ENCODE measurements at regions not wholly inside any gene's neighbourhood (a gene's known extent, or its start where the extent isn't known, plus 50 kb on each side); places are given as distances from the start of the nearest gene placed in this dataset.

GRCh38 chr11:42271306-42271705 lies 811.9 kb upstream of the LRRC4C start:
- no peak for TF ChIP-seq POLR2AphosphoS5 (IDR thresholded peaks at IDR 0.05; ENCODE audit: low read depth, low read length)
- no peak for TF ChIP-seq CTCF (IDR thresholded peaks at IDR 0.05)
- no peak for TF ChIP-seq TCF7L2 (IDR thresholded peaks at IDR 0.05; ENCODE audit: low read depth, low read length)
- TF ChIP-seq SIN3A (IDR thresholded peaks at IDR 0.05; ENCODE audit: borderline replicate concordance, insufficient read depth, low read depth, low read length) = no peak
- TF ChIP-seq REST (IDR thresholded peaks at IDR 0.05; ENCODE audit: insufficient read depth in 1 of 2, low read depth in 2 of 2, low read length in 1 of 2) = no peak
- no peak overlapping the region for H3K4me3 ChIP-seq (ENCODE audit: low read depth in 2 of 2, low read length in 2 of 2)
- ATAC-seq (no peak), DNase-seq (ENCODE audit: low read depth, low spot score) (no peak)
- intact Hi-C loops (cut with micrococcal nuclease; ENCODE audit: unreplicated experiment) (no loop called here), in situ Hi-C loops (cut with HindIII; ENCODE audit: low pct_unique_long_range_greater_than_20kb, low sequenced_read_pairs) (no loop called here)
- CTCF ChIA-PET = no interaction called here
- no peak overlapping the region for H3K27ac ChIP-seq (ENCODE audit: low read length)
- no TSS peak for BruUV-seq (replicated peaks)
- H3K27me3 ChIP-seq (ENCODE audit: control insufficient read depth, insufficient read depth, low read length) = no peaks in the 10 kb centered on the region
- peaks cover 6% of the 10 kb centered on the region; the same call in 1 of the 2 replicates for H3K9me3 ChIP-seq (ENCODE audit: control insufficient read depth, insufficient read depth, low read depth, low read length)
- H3K4me1 ChIP-seq (ENCODE audit: control insufficient read depth, insufficient read depth, low read length) = no peaks in the 10 kb centered on the region
- POLR2A ChIA-PET = no interaction called here
- no peaks in the 10 kb centered on the region for H3K36me3 ChIP-seq (ENCODE audit: control insufficient read depth, insufficient read depth, low read length)

GRCh38 chr11:42273977-42274376 lies 814.5 kb upstream of the LRRC4C start:
- intact Hi-C loops (cut with micrococcal nuclease; ENCODE audit: unreplicated experiment) = no loop called here
- no peak for TF ChIP-seq SIN3A (IDR thresholded peaks at IDR 0.05; ENCODE audit: borderline replicate concordance, insufficient read depth, low read depth, low read length)
- POLR2A ChIA-PET = no interaction called here
- ATAC-seq = no peak
- DNase-seq (ENCODE audit: low read depth, low spot score) = no peak
- no peaks in the 10 kb centered on the region for H3K4me1 ChIP-seq (ENCODE audit: control insufficient read depth, insufficient read depth, low read length)
- H3K4me3 ChIP-seq (ENCODE audit: low read depth in 2 of 2, low read length in 2 of 2) = no peak overlapping the region
- BruUV-seq (replicated peaks) = no TSS peak
- no peak overlapping the region for H3K27ac ChIP-seq (ENCODE audit: low read length)
- in situ Hi-C loops (cut with HindIII; ENCODE audit: low pct_unique_long_range_greater_than_20kb, low sequenced_read_pairs) = no loop called here
- H3K36me3 ChIP-seq (ENCODE audit: control insufficient read depth, insufficient read depth, low read length) = no peaks in the 10 kb centered on the region
- peaks cover 6% of the 10 kb centered on the region; the same call in 1 of the 2 replicates for H3K9me3 ChIP-seq (ENCODE audit: control insufficient read depth, insufficient read depth, low read depth, low read length)
- CTCF ChIA-PET = no interaction called here
- H3K27me3 ChIP-seq (ENCODE audit: control insufficient read depth, insufficient read depth, low read length) = no peaks in the 10 kb centered on the region

- Histone ChIP-seq H3K9me3 (ENCODE audit: control insufficient read depth, insufficient read depth, low read depth, low read length) (no peaks in the 10 kb centered on the region; the same call in 1 of the 2 replicates), H3K36me3 (ENCODE audit: control insufficient read depth, insufficient read depth, low read length) (no peaks in the 10 kb centered on the region), H3K27ac (ENCODE audit: low read length) (no peak overlapping the region), H3K4me3 (ENCODE audit: low read depth in 2 of 2, low read length in 2 of 2) (no peak overlapping the region), H3K4me1 (ENCODE audit: control insufficient read depth, insufficient read depth, low read length) (no peaks in the 10 kb centered on the region), H3K27me3 (ENCODE audit: control insufficient read depth, insufficient read depth, low read length) (no peaks in the 10 kb centered on the region)
- no peak for TF ChIP-seq REST (IDR thresholded peaks at IDR 0.05; ENCODE audit: insufficient read depth in 1 of 2, low read depth in 2 of 2, low read length in 1 of 2)
- no peak for TF ChIP-seq POLR2AphosphoS5 (IDR thresholded peaks at IDR 0.05; ENCODE audit: low read depth, low read length)
- no peak for TF ChIP-seq TCF7L2 (IDR thresholded peaks at IDR 0.05; ENCODE audit: low read depth, low read length)
- no peak for TF ChIP-seq SIN3A (IDR thresholded peaks at IDR 0.05; ENCODE audit: borderline replicate concordance, insufficient read depth, low read depth, low read length)
- no peak for TF ChIP-seq CTCF (IDR thresholded peaks at IDR 0.05)
- in situ Hi-C loops (cut with HindIII; ENCODE audit: low pct_unique_long_range_greater_than_20kb, low sequenced_read_pairs) = no loop called here
- ATAC-seq (no peak), DNase-seq (ENCODE audit: low read depth, low spot score) (no peak)
- intact Hi-C loops (cut with micrococcal nuclease; ENCODE audit: unreplicated experiment) = no loop called here
- ChIA-PET POLR2A (no interaction called here), CTCF (no interaction called here)
- no TSS peak for BruUV-seq (replicated peaks)
Observed at GRCh38 chr11:42296910-42297309, 837.5 kb upstream of the LRRC4C start.

Measured in Panc1 (cell line).